Neural progenitor cell (in vitro differentiated cells): ENCODE measurements at regions not wholly inside any gene's neighbourhood (a gene's known extent, or its start where the extent isn't known, plus 50 kb on each side); places are given as distances from the start of the nearest gene placed in this dataset.

Experiments
- DNase-seq: peaks from one replicate; pipeline ENCODE4 v3.0.0-alpha.2; 2016; ENCODE audit warnings: low spot score
- H2AFZ ChIP-seq: fragments of 200-600 bp; sonication (generic); replicated peaks from 2 replicates; pipeline ENCODE4 v1.6.1; 2016; ENCODE audit warnings: antibody characterized with exemption
- H3F3A ChIP-seq: fragments of 200-600 bp; sonication (generic); 2 replicates; pipeline ENCODE4 v1.6.1; 2016; ENCODE audit warnings: antibody characterized with exemption, low read depth
- H3K27ac ChIP-seq: fragments of 200-600 bp; sonication (generic); 2 replicates; pipeline ENCODE4 v1.5.1; 2016; ENCODE audit warnings: mild to moderate bottlenecking
- H3K27me3 ChIP-seq: fragments of 200-600 bp; sonication (generic); 2 replicates; pipeline ENCODE4 v1.6.1; 2016; ENCODE audit warnings: mild to moderate bottlenecking, moderate library complexity
- H3K36me3 ChIP-seq: fragments of 200-600 bp; sonication (generic); 2 replicates; pipeline ENCODE4 v1.5.1; 2016
- H3K4me1 ChIP-seq: fragments of 200-600 bp; sonication (generic); 2 replicates; pipeline ENCODE4 v1.6.1; 2016; ENCODE audit warnings: mixed run types
- H3K4me2 ChIP-seq: fragments of 200-600 bp; sonication (generic); 2 replicates; pipeline ENCODE4 v1.6.1; 2016
- H3K4me3 ChIP-seq: fragments of 200-600 bp; sonication (generic); 2 replicates; pipeline ENCODE4 v1.5.1; 2016
- H3K79me2 ChIP-seq: fragments of 200-600 bp; sonication (generic); 2 replicates; pipeline ENCODE4 v1.6.1; 2016; ENCODE audit warnings: low read depth
- H3K9ac ChIP-seq: fragments of 200-600 bp; sonication (generic); 2 replicates; pipeline ENCODE4 v1.6.1; 2016
- H3K9me3 ChIP-seq: fragments of 200-600 bp; sonication (generic); 2 replicates; pipeline ENCODE4 v1.5.1; 2016; ENCODE audit warnings: low read depth
- H4K20me1 ChIP-seq: fragments of 200-600 bp; sonication (generic); 2 replicates; pipeline ENCODE4 v1.6.1; 2016; ENCODE audit warnings: low read depth
- H3K27ac Mint-ChIP-seq: 3 replicates; pipeline ENCODE4 v1.8.0; 2021; ENCODE audit warnings: mixed read lengths
- H3K27me3 Mint-ChIP-seq: 2 replicates; pipeline ENCODE4 v1.8.0; 2022; ENCODE audit warnings: low read depth, mild to moderate bottlenecking, inconsistent platforms, moderate library complexity, mixed read lengths; ENCODE audit not compliant: insufficient read depth
- H3K36me3 Mint-ChIP-seq: 3 replicates; pipeline ENCODE4 v1.8.0; 2021; ENCODE audit warnings: mixed read lengths
- H3K4me1 Mint-ChIP-seq: 3 replicates; pipeline ENCODE4 v1.8.0; 2021; ENCODE audit warnings: mixed read lengths
- H3K4me3 Mint-ChIP-seq: 3 replicates; pipeline ENCODE4 v1.8.0; 2021; ENCODE audit warnings: mild to moderate bottlenecking, moderate library complexity, mixed read lengths
- H3K9me3 Mint-ChIP-seq: 3 replicates; pipeline ENCODE4 v1.8.0; 2020; ENCODE audit warnings: mixed read lengths
- EZH2 ChIP-seq: fragments of 200-600 bp; sonication (generic); IDR thresholded peaks from 2 replicates; pipeline ENCODE4 v1.6.1; 2017; ENCODE audit warnings: antibody characterized with exemption, mild to moderate bottlenecking, moderate library complexity
- EZH2phosphoT487 ChIP-seq: fragments of 200-600 bp; sonication (generic); IDR thresholded peaks from 2 replicates; pipeline ENCODE4 v1.6.1; 2017; ENCODE audit warnings: antibody characterized with exemption
- TF ChIP-seq, protein P1 (sequence below): fragments of 200-600 bp; sonication (generic); IDR thresholded peaks from 2 replicates; pipeline ENCODE4 v1.5.1; 2017; ENCODE audit warnings: antibody characterized with exemption, mild to moderate bottlenecking

- Histone ChIP-seq H3K4me2 (no peak overlapping the region), H3K9ac (no peak overlapping the region), H3K4me1 (no peaks in the 10 kb centered on the region), H3K79me2 (no peaks in the 10 kb centered on the region), H3K27me3 (no peaks in the 10 kb centered on the region), H2AFZ (no peak overlapping the region), H3K36me3 (no peaks in the 10 kb centered on the region), H3K27ac (no peak overlapping the region), H3K9me3 (peaks cover 14% of the 10 kb centered on the region), H4K20me1 (no peaks in the 10 kb centered on the region), H3K4me3 (no peak overlapping the region), H3F3A (no peaks in the 10 kb centered on the region)
- DNase-seq = no peak
- peaks cover 14% of the 10 kb centered on the region for H3K4me1 Mint-ChIP-seq
- H3K27ac Mint-ChIP-seq = no peak overlapping the region
- no peaks in the 10 kb centered on the region for H3K36me3 Mint-ChIP-seq
- H3K4me3 Mint-ChIP-seq = no peak overlapping the region
- TF ChIP-seq, protein P1, sequence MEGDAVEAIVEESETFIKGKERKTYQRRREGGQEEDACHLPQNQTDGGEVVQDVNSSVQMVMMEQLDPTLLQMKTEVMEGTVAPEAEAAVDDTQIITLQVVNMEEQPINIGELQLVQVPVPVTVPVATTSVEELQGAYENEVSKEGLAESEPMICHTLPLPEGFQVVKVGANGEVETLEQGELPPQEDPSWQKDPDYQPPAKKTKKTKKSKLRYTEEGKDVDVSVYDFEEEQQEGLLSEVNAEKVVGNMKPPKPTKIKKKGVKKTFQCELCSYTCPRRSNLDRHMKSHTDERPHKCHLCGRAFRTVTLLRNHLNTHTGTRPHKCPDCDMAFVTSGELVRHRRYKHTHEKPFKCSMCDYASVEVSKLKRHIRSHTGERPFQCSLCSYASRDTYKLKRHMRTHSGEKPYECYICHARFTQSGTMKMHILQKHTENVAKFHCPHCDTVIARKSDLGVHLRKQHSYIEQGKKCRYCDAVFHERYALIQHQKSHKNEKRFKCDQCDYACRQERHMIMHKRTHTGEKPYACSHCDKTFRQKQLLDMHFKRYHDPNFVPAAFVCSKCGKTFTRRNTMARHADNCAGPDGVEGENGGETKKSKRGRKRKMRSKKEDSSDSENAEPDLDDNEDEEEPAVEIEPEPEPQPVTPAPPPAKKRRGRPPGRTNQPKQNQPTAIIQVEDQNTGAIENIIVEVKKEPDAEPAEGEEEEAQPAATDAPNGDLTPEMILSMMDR = no peak
- TF ChIP-seq EZH2 = no peak
- no peak for TF ChIP-seq EZH2phosphoT487
- H3K27me3 Mint-ChIP-seq = no peaks in the 10 kb centered on the region
- H3K9me3 Mint-ChIP-seq = peaks cover 18% of the 10 kb centered on the region
Measured at GRCh38 chr15:98484914-98485313, 163.4 kb upstream of the IGF1R start.

GRCh38 chr15:98485451-98485850 lies 162.9 kb upstream of the IGF1R start:
- no peak overlapping the region for H3K27ac Mint-ChIP-seq
- H3K9me3 Mint-ChIP-seq = peaks cover 18% of the 10 kb centered on the region

DNA sequence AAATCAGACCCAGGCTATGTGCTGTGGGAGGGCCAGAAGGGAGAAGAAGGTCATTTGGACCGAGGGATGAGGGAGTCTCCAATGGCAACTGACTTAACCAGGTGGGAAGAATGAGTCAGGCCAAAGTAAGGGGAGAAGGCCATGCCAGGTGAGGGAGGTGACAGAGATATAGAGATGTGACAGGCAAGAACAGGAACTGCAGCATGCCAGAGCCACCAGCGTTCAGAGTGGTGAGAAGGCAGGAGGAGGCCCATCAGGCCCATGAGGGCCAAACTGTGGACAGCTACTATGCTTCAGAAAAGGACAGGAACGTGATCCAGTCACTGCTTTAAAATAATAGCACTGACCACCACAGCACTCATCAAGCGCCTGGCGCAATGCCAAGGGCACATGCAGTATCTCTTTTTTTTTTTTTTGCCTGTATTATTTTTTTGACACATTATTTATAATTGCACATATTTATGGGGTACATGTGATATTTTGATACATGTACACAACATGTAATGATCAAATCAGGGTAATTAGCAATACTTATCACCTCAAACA lies 154.3 kb upstream of the IGF1R start:
- H3K27me3 ChIP-seq = no peaks in the 10 kb centered on the region
- no peak for DNase-seq
- Mint-ChIP-seq H3K27ac (no peak overlapping the region), H3K27me3 (peaks cover 4% of the 10 kb centered on the region), H3K4me1 (no peaks in the 10 kb centered on the region), H3K36me3 (no peaks in the 10 kb centered on the region), H3K4me3 (peak overlapping the region; percentile 13), H3K9me3 (peaks cover 29% of the 10 kb centered on the region)
- H2AFZ ChIP-seq = no peak overlapping the region
- H3K27ac ChIP-seq = no peak overlapping the region
- no peak overlapping the region for H3K4me2 ChIP-seq
- no peaks in the 10 kb centered on the region for H3K4me1 ChIP-seq
- no peak overlapping the region for H3K9ac ChIP-seq
- TF ChIP-seq, protein P1 = no peak
- TF ChIP-seq EZH2phosphoT487 (no peak), EZH2 (no peak)
- no peaks in the 10 kb centered on the region for H3K36me3 ChIP-seq
- no peaks in the 10 kb centered on the region for H3K79me2 ChIP-seq
- H3K9me3 ChIP-seq = no peaks in the 10 kb centered on the region
- H3K4me3 ChIP-seq = no peak overlapping the region
- no peaks in the 10 kb centered on the region for H3F3A ChIP-seq
- H4K20me1 ChIP-seq = no peaks in the 10 kb centered on the region

More at GRCh38 chr15:98485451-98485850, 162.9 kb upstream of the IGF1R start:
- no peak overlapping the region for H2AFZ ChIP-seq
- TF ChIP-seq, protein P1 = no peak
- TF ChIP-seq EZH2phosphoT487 = no peak
- TF ChIP-seq EZH2 = no peak
- no peak overlapping the region for H3K27ac ChIP-seq
- no peaks in the 10 kb centered on the region for H3K4me1 ChIP-seq
- H3K9ac ChIP-seq = no peak overlapping the region
- Mint-ChIP-seq H3K4me3 (no peak overlapping the region), H3K36me3 (no peaks in the 10 kb centered on the region), H3K4me1 (peaks cover 13% of the 10 kb centered on the region), H3K27me3 (no peaks in the 10 kb centered on the region)
- H3K36me3 ChIP-seq = no peaks in the 10 kb centered on the region
- no peak overlapping the region for H3K4me2 ChIP-seq
- DNase-seq = no peak
- no peak overlapping the region for H3K4me3 ChIP-seq
- H3K79me2 ChIP-seq = no peaks in the 10 kb centered on the region
- no peaks in the 10 kb centered on the region for H3K27me3 ChIP-seq
- no peaks in the 10 kb centered on the region for H4K20me1 ChIP-seq
- H3K9me3 ChIP-seq = peaks cover 14% of the 10 kb centered on the region
- no peaks in the 10 kb centered on the region for H3F3A ChIP-seq
